Fibroblast of lung (primary cell): ENCODE measurements at regions not wholly inside any gene's neighbourhood (a gene's known extent, or its start where the extent isn't known, plus 50 kb on each side); places are given as distances from the start of the nearest gene placed in this dataset.

Experiments
- DNase-seq, 2 donors: peaks; one replicate each; pipeline versions ENCODE4 v3.0.0 to v3.0.0-alpha.2; 2010; ENCODE audit warnings: low read depth in 2 of 2
- H2AFZ ChIP-seq: 2 replicates; pipeline ENCODE4 v1.5.1; 2012; ENCODE audit warnings: low read length, control low read depth, inconsistent platforms
- H3K27ac ChIP-seq: 2 replicates; pipeline ENCODE4 v1.5.1; 2011; ENCODE audit warnings: low read length, control low read depth; ENCODE audit not compliant: insufficient read depth
- H3K27me3 ChIP-seq: 2 replicates; pipeline ENCODE4 v1.5.1; 2011; ENCODE audit warnings: mild to moderate bottlenecking, low read length; ENCODE audit not compliant: control insufficient read depth, insufficient read depth
- H3K36me3 ChIP-seq: 2 replicates; pipeline ENCODE4 v1.5.1; 2011; ENCODE audit warnings: low read length; ENCODE audit not compliant: control insufficient read depth, insufficient read depth
- H3K4me1 ChIP-seq: 2 replicates; pipeline ENCODE4 v1.5.1; 2011; ENCODE audit warnings: low read length; ENCODE audit not compliant: control insufficient read depth, insufficient read depth; ENCODE audit errors: extremely low read depth
- H3K4me2 ChIP-seq: 2 replicates; pipeline ENCODE4 v1.5.1; 2011; ENCODE audit warnings: low read length, control low read depth; ENCODE audit not compliant: insufficient read depth; ENCODE audit errors: extremely low read depth
- H3K4me3 ChIP-seq, 4 experiments: fragments of 200-600 bp in 1 of 4; sonication (generic) in 1 of 4; replicated peaks in 1 of 4; 2 replicates each; pipeline ENCODE4 v1.5.1; 2011 to 2016; ENCODE audit warnings: low read length in 4 of 4, low read depth in 3 of 4, mild to moderate bottlenecking in 3 of 4, control low read depth in 2 of 4, inconsistent platforms in 1 of 4, mixed read lengths in 1 of 4; ENCODE audit not compliant: insufficient read depth in 1 of 4; ENCODE audit errors: control extremely low read depth in 1 of 4
- H3K79me2 ChIP-seq: 2 replicates; pipeline ENCODE4 v1.5.1; 2012; ENCODE audit warnings: mild to moderate bottlenecking, low read length, inconsistent platforms; ENCODE audit not compliant: control insufficient read depth, insufficient read depth
- H3K9ac ChIP-seq: 2 replicates; pipeline ENCODE4 v1.5.1; 2011; ENCODE audit warnings: mild to moderate bottlenecking, low read length, control low read depth; ENCODE audit not compliant: insufficient read depth
- H3K9me3 ChIP-seq: 2 replicates; pipeline ENCODE4 v1.5.1; 2012; ENCODE audit warnings: low read depth, low read length; ENCODE audit not compliant: control insufficient read depth, insufficient read depth
- H4K20me1 ChIP-seq: 2 replicates; pipeline ENCODE4 v1.5.1; 2011; ENCODE audit warnings: low read length; ENCODE audit not compliant: control insufficient read depth, insufficient read depth; ENCODE audit errors: extremely low read depth
- EZH2 ChIP-seq: IDR thresholded peaks from 2 replicates; pipeline ENCODE4 v1.5.1; 2012; ENCODE audit warnings: low read length, control low read depth, mild to moderate bottlenecking; ENCODE audit errors: missing control alignments
- TF ChIP-seq, protein P1 (sequence below), 2 donors: IDR thresholded peaks in 1 of 2; conservative IDR thresholded peaks in 1 of 2; 1 replicate in 1 of 2; 2 replicates in 1 of 2; pipeline ENCODE4 v1.5.1; 2011 to 2012; ENCODE audit warnings: low read length in 2 of 2, control low read depth in 1 of 2, inconsistent platforms in 1 of 2, low read depth in 1 of 2, mild to moderate bottlenecking in 1 of 2

DNA sequence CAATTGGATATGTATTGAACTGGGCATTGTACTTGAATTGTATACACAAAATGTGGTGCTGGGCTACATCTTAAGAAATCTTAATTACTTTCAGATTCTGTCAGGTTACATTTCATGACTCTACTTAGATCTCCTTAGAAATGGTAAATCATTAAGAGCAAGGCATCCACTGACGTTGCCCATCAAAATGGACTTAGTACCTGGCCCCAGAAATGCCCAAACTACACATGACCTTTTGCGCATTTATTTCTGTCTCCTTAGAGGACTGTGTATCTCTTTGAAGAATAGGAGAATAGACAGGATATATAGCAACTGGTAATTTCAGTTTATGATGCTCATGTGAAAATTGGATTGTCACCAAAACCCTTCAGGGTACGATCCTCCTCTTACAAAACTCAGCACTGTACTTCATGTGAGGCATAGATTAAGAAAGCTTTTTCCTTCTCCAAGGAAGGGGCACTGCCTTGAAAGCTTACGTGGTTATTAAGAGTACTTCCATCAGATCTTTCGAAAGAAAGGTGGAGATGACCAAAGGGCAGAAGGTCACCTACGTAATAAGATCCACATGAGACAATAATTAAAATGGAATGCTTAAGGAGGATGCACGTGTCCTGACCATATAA is 61.4 kb upstream of the BMP2 start:
- Histone ChIP-seq H3K4me3 (no peak overlapping the region), H3K4me2 (no peak overlapping the region), H3K9ac (no peak overlapping the region), H3K27ac (no peak overlapping the region), H2AFZ (no peak overlapping the region), H3K27me3 (no peaks in the 10 kb centered on the region), H3K4me1 (peaks cover 26% of the 10 kb centered on the region), H3K36me3 (no peaks in the 10 kb centered on the region), H4K20me1 (no peaks in the 10 kb centered on the region), H3K9me3 (no peaks in the 10 kb centered on the region), H3K79me2 (no peaks in the 10 kb centered on the region)
- no peak for DNase-seq
- TF ChIP-seq EZH2: no peak
- TF ChIP-seq, protein P1, sequence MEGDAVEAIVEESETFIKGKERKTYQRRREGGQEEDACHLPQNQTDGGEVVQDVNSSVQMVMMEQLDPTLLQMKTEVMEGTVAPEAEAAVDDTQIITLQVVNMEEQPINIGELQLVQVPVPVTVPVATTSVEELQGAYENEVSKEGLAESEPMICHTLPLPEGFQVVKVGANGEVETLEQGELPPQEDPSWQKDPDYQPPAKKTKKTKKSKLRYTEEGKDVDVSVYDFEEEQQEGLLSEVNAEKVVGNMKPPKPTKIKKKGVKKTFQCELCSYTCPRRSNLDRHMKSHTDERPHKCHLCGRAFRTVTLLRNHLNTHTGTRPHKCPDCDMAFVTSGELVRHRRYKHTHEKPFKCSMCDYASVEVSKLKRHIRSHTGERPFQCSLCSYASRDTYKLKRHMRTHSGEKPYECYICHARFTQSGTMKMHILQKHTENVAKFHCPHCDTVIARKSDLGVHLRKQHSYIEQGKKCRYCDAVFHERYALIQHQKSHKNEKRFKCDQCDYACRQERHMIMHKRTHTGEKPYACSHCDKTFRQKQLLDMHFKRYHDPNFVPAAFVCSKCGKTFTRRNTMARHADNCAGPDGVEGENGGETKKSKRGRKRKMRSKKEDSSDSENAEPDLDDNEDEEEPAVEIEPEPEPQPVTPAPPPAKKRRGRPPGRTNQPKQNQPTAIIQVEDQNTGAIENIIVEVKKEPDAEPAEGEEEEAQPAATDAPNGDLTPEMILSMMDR (conservative IDR thresholded peaks at IDR 0.05 in 1 of 2, IDR thresholded peaks at IDR 0.05 in 1 of 2; ENCODE audit: low read depth in 1 of 2, low read length in 2 of 2): no peak

DNA sequence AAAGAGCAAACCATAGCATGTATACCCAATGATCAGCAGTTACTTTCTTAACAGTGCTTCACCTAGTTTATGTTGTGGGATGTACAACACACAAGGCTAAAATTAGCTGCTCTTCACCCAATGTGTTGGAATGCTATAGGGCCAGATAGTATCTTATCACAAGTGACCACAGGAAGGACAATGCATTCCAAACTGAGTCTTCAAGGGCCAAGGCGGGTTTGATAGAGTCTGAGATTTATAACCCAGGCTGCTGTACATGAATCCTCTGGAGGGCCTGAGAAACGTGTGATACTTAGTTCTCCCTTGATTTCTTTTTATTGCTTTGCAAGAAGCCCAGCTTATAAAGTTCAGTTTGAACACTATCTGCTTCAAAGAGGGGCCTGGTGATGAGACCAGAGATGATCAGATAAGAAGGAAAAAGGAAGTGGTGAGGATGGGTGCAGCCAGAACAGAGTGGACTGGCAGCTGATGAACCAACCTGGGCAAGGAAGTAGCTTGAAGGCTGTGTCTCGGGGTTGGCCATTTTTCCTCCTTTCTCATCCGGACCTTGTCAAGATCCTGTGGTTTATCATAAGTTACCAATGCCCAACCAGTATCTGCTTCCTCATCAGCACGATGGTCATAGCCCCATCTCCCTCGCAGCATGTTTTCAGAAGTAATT is 62.2 kb upstream of the BMP2 start:
- TF ChIP-seq, protein P1 (conservative IDR thresholded peaks at IDR 0.05 in 1 of 2, IDR thresholded peaks at IDR 0.05 in 1 of 2; ENCODE audit: low read depth in 1 of 2, low read length in 2 of 2): no peak
- no peak for TF ChIP-seq EZH2
- peak in 1 of 2 donors; percentile 55 for DNase-seq
- no peak overlapping the region for H3K9ac ChIP-seq

DNA sequence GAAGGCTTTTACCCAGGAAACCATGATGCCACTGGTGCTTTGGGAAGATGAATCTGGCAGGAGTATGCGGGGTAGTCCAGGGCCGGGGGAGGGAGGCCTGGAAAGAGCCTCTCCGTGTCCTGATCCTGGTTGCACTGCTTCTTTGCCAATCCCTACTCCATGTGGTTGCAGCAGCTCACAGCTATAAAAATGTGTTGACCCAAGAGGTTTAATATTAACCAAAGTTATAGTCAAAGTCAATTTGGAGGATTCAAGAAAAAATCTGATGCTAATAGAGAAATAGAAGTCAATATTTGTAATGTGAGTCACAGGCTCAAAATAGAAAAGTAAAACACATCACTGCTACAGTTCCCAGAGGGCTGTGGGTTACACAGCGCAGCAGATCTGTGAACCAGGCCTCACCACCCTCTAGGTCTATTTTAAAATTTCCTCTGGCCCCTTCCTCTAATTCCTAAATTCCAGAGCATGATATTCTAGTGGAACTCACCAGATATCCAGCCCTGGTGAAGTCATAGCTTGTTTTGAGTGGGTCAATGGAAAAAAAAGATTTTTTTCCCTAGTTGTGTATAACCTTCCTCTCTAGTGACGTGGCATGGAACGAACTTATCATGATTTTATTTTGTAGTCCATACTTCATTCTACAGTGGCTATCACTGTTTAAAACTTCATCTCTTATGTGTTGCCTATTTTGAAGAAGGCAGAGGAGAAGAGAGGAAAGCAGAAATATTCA is 63.2 kb upstream of the BMP2 start:
- Histone ChIP-seq H2AFZ (peak overlapping the region; percentile 60), H3K36me3 (no peaks in the 10 kb centered on the region), H3K79me2 (no peaks in the 10 kb centered on the region), H3K27ac (peak overlapping the region; percentile 85), H4K20me1 (no peaks in the 10 kb centered on the region), H3K27me3 (no peaks in the 10 kb centered on the region), H3K4me2 (peak overlapping the region; percentile 60), H3K9me3 (no peaks in the 10 kb centered on the region), H3K4me1 (peaks cover 21% of the 10 kb centered on the region), H3K9ac (no peak overlapping the region), H3K4me3 (no peak overlapping the region)
- peak; percentile 78 to 81 for DNase-seq
- TF ChIP-seq, protein P1 (conservative IDR thresholded peaks at IDR 0.05 in 1 of 2, IDR thresholded peaks at IDR 0.05 in 1 of 2; ENCODE audit: low read depth in 1 of 2, low read length in 2 of 2): no peak
- no peak for TF ChIP-seq EZH2

More for the DNA sequence above, 62.2 kb upstream of the BMP2 start:
- Histone ChIP-seq H3K79me2 (no peaks in the 10 kb centered on the region), H3K9me3 (no peaks in the 10 kb centered on the region), H3K27me3 (no peaks in the 10 kb centered on the region), H3K4me2 (no peak overlapping the region), H3K4me3 (no peak overlapping the region), H3K4me1 (peaks cover 26% of the 10 kb centered on the region), H3K27ac (peak overlapping the region; percentile 85), H2AFZ (no peak overlapping the region), H4K20me1 (no peaks in the 10 kb centered on the region), H3K36me3 (no peaks in the 10 kb centered on the region)
